Activated CD4-positive, alpha-beta T cell treated with anti-CD3 and anti-CD28 coated beads for 48 hours (primary cell): ENCODE measurements at regions not wholly inside any gene's neighbourhood (a gene's known extent, or its start where the extent isn't known, plus 50 kb on each side); places are given as distances from the start of the nearest gene placed in this dataset.
"Not testable (repeated sequence)": the region's sequence is repeated elsewhere in the genome, so short reads cannot be mapped to it uniquely, and the experiment has no call there.

Experiments
- DNase-seq: peaks from one replicate; pipeline ENCODE4 v3.0.0-alpha.2; 2020

DNA sequence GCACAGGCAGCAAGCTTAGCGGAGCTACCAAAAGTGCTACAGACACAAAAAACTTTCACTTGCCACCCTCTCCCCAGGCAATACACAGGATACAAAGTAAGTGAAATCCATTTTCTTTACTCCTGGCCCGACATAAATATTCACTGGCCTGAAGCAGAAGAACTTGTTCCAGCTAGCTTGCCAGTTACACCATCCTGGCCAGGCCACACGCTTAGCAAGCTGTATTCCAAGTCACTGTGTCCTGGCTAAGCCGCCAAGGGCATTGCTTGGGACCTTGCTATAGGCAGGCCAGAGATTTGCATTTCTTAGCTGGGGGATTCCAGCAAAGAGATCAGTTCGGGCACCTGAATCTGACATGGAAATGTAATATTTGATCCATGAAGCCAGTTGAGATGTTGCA lies 71.0 kb upstream of the SLC1A3 start:
- DNase-seq, result no peak

DNA sequence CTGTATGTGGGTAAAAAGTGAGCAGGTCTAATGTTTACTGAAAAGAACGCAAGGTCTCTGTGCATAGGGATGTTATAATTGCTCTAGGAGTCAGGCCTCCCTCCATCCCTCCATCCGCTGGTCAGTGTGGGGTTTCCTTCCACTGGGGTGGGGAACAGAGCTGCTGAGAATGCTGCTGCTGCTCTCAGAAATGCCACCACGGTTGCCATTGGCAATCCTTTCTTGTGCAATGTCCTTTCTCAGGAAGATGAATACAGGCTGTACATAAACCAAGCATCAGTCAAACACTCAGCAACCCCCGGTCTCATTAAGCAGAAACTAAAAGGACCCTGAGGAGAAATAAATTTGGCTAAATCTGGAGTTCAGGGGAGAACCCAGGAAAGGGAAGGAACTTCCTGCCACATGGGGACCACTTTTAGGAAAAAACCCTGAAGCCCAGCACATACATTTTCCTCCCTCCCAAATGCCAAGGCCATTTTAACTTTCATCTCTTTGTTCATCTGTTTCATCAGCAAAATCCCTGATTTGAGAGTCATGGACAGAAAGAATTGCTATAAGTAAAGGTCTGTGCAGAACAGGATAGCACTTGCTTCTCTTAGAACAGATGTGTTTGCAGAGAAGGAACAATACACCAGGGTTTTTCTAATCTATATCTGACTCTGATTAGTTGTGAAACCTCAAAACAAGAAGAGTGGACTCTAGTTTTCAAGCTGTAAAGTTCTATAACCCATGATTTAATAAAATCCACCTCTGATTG lies 70.4 kb upstream of the SLC1A3 start:
- DNase-seq, result no peak

GRCh38 chr5:36536616-36537005 lies 69.8 kb upstream of the SLC1A3 start:
- DNase-seq, result no peak

DNA sequence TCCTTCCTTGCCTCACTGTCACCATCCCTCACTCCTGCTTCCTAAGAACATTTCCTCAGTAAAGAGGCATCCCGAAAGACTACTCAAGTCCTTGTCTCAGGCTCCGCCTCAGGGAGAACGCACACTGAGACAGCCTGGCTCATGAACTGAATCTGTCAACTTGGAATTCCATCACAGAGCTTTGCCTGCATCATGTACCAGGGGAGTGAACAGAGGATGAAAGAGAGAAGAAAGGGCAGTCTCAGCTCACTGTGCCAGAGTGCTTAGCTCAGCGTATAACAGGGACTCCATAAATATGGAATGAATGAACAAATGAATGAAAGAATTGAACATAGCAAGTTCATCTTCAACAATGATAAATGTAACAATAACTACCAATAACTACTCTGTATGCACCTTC lies 68.7 kb upstream of the SLC1A3 start:
- no peak for DNase-seq

DNA sequence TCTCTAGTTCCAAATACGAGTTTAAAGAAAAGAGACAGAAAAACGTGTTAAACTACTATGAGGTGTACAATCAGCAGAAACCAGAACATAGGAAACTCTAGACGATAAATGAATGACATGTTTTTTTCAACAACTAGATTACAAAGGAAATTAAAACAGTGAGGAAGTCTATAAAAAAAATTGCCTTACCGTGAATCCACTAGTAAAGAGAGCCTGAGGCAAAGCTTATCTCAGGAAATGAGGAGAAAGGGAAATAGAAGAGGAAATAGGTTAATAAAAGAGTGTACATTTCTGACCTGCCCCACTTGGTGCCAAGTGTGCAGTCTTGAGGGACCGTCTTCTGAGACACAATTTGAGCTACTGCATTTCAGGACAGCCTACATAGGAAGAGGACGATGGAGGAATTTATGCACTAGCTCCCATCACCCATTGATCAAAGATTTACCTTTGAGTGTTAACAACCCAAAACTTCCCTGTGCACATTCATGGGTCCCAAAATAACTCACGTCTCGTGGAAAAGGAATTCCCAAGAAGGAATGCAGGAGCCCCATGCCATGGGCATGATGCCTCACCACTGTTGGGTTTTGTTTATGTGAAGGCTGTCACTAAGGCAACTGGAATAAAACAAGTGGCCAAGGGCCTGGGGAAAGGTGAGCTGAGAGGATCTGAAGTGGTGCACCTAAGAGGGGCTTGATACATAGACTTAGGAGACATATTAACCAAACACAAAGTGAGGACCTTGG lies 53.6 kb upstream of the SLC1A3 start:
- no peak for DNase-seq

- DNase-seq, result not testable (repeated sequence)
These were observed 51.4 kb upstream of the SLC1A3 start for GRCh38 chr5:36555035-36555434.
